Panc1 (cell line): ENCODE measurements at regions not wholly inside any gene's neighbourhood (a gene's known extent, or its start where the extent isn't known, plus 50 kb on each side); places are given as distances from the start of the nearest gene placed in this dataset.

Experiments
- CTCF ChIP-seq: fragments of 450-650 bp; IDR thresholded peaks from 2 replicates; pipeline ENCODE4 v1.5.1; 2017; ENCODE audit warnings: mild to moderate bottlenecking
- POLR2AphosphoS5 ChIP-seq: IDR thresholded peaks from 2 replicates; pipeline ENCODE4 v1.6.1; 2012; ENCODE audit warnings: mild to moderate bottlenecking, low read depth, low read length, moderate library complexity
- REST ChIP-seq, 2 experiments: IDR thresholded peaks; 2 replicates each; pipeline ENCODE4 v1.6.1; 2011 to 2012; ENCODE audit warnings: low read depth in 2 of 2, control low read depth in 1 of 2, low read length in 1 of 2, mild to moderate bottlenecking in 1 of 2, moderate library complexity in 1 of 2; ENCODE audit not compliant: insufficient read depth in 1 of 2
- SIN3A ChIP-seq: IDR thresholded peaks from 2 replicates; pipeline ENCODE4 v1.6.1; 2012; ENCODE audit warnings: low read depth, mild to moderate bottlenecking, low read length, moderate library complexity, borderline replicate concordance; ENCODE audit not compliant: insufficient read depth
- TCF7L2 ChIP-seq: IDR thresholded peaks from 2 replicates; pipeline ENCODE4 v1.6.1; 2011; ENCODE audit warnings: mild to moderate bottlenecking, low read depth, low read length, inconsistent platforms

- TF ChIP-seq POLR2AphosphoS5 (no peak), CTCF (no peak), SIN3A (no peak), REST (IDR thresholded peaks at IDR 0.05; ENCODE audit: insufficient read depth in 1 of 2, low read depth in 2 of 2, low read length in 1 of 2) (no peak), TCF7L2 (no peak)
These were observed 989.0 kb downstream of the GATA3 start for GRCh38 chr10:9043466-9043865.
